Cardiac muscle cell (in vitro differentiated cells and primary cell): ENCODE measurements at regions not wholly inside any gene's neighbourhood (a gene's known extent, or its start where the extent isn't known, plus 50 kb on each side); places are given as distances from the start of the nearest gene placed in this dataset.
"Not testable (repeated sequence)": the region's sequence is repeated elsewhere in the genome, so short reads cannot be mapped to it uniquely, and the experiment has no call there.

ENCODE experiments used
- DNase-seq, 2 donors: peaks; one replicate each; pipeline versions ENCODE4 v3.0.0 to v3.0.0-alpha.2; 2010 to 2017; ENCODE audit warnings: low read depth in 1 of 2, low spot score in 1 of 2
- H3K27ac ChIP-seq: fragments of 200-600 bp; sonication (generic); 2 replicates; pipeline ENCODE4 v1.5.1; 2016
- H3K27me3 ChIP-seq: fragments of 200-600 bp; sonication (generic); 2 replicates; pipeline ENCODE4 v1.6.0; 2016; ENCODE audit warnings: control low read depth
- H3K36me3 ChIP-seq: fragments of 200-600 bp; sonication (generic); 2 replicates; pipeline ENCODE4 v1.5.1; 2016; ENCODE audit warnings: control low read depth
- H3K4me1 ChIP-seq: fragments of 200-600 bp; sonication (generic); 2 replicates; pipeline ENCODE4 v1.8.1; 2017; ENCODE audit warnings: low read depth, mild to moderate bottlenecking, mixed run types
- H3K4me3 ChIP-seq: fragments of 200-600 bp; sonication (generic); 2 replicates; pipeline ENCODE4 v1.5.1; 2016; ENCODE audit warnings: mild to moderate bottlenecking
- H3K9me3 ChIP-seq: fragments of 200-600 bp; sonication (generic); 2 replicates; pipeline ENCODE4 v1.5.1; 2017; ENCODE audit warnings: low read depth, mild to moderate bottlenecking, control low read depth
- CTCF ChIP-seq: IDR thresholded peaks from 2 replicates; pipeline ENCODE4 v1.5.1; 2012; ENCODE audit warnings: low read depth, mild to moderate bottlenecking, low read length

GRCh38 chr13:75968103-75968838 lies 332.1 kb downstream of the LMO7 start:
- TF ChIP-seq CTCF, result no peak
- DNase-seq, result peak in 1 of 2 donors; percentile 2
- H3K4me3 ChIP-seq, result no peak overlapping the region

GRCh38 chr13:75963302-75963701 lies 327.2 kb downstream of the LMO7 start:
- Histone ChIP-seq H3K4me3 (no peak overlapping the region), H3K27ac (peak overlapping the region; percentile 83)
- no peak for TF ChIP-seq CTCF

More at GRCh38 chr13:75968103-75968838, 332.1 kb downstream of the LMO7 start:
- Histone ChIP-seq H3K36me3 (no peaks in the 10 kb centered on the region), H3K27ac (no peak overlapping the region), H3K27me3 (no peaks in the 10 kb centered on the region), H3K4me1 (peaks cover 6% of the 10 kb centered on the region), H3K9me3 (no peaks in the 10 kb centered on the region)

GRCh38 chr13:75961911-75962310 lies 325.8 kb downstream of the LMO7 start:
- no peak for TF ChIP-seq CTCF
- Histone ChIP-seq H3K36me3 (no peaks in the 10 kb centered on the region), H3K4me1 (peaks cover 22% of the 10 kb centered on the region), H3K4me3 (no peak overlapping the region), H3K9me3 (no peaks in the 10 kb centered on the region), H3K27ac (peak overlapping the region; percentile 43), H3K27me3 (no peaks in the 10 kb centered on the region)
- no peak for DNase-seq

More at GRCh38 chr13:75963302-75963701, 327.2 kb downstream of the LMO7 start:
- DNase-seq, result peak in 1 of 2 donors; percentile 36
- Histone ChIP-seq H3K36me3 (no peaks in the 10 kb centered on the region), H3K4me1 (peaks cover 22% of the 10 kb centered on the region), H3K9me3 (no peaks in the 10 kb centered on the region), H3K27me3 (no peaks in the 10 kb centered on the region)

- DNase-seq, result no peak
- H3K27ac ChIP-seq, result no peak overlapping the region
- no peak overlapping the region for H3K4me3 ChIP-seq
- H3K36me3 ChIP-seq, result no peaks in the 10 kb centered on the region
- no peak for TF ChIP-seq CTCF
- H3K4me1 ChIP-seq, result peaks cover 22% of the 10 kb centered on the region
- H3K9me3 ChIP-seq, result no peaks in the 10 kb centered on the region
- no peaks in the 10 kb centered on the region for H3K27me3 ChIP-seq
These were observed 324.4 kb downstream of the LMO7 start for GRCh38 chr13:75960538-75960994.

- H3K4me1 ChIP-seq, result peaks cover 22% of the 10 kb centered on the region
- H3K4me3 ChIP-seq, result no peak overlapping the region
- DNase-seq, result no peak
- H3K27ac ChIP-seq, result no peak overlapping the region
- TF ChIP-seq CTCF, result no peak
- no peaks in the 10 kb centered on the region for H3K36me3 ChIP-seq
- H3K27me3 ChIP-seq, result no peaks in the 10 kb centered on the region
- H3K9me3 ChIP-seq, result no peaks in the 10 kb centered on the region
These were observed 323.8 kb downstream of the LMO7 start for GRCh38 chr13:75959861-75960481.

GRCh38 chr13:75953589-75953988 lies 317.5 kb downstream of the LMO7 start:
- H3K4me3 ChIP-seq, H3K4me1 ChIP-seq, H3K9me3 ChIP-seq, H3K27ac ChIP-seq, H3K27me3 ChIP-seq, H3K36me3 ChIP-seq, DNase-seq: not testable (repeated sequence)
